A549 (cell line): ENCODE measurements at regions not wholly inside any gene's neighbourhood (a gene's known extent, or its start where the extent isn't known, plus 50 kb on each side); places are given as distances from the start of the nearest gene placed in this dataset.

Source experiments
- CTCF ChIP-seq: fragments of >200 bp; sonication (Bioruptor Twin); formaldehyde crosslinking; IDR thresholded peaks from 3 replicates; pipeline ENCODE4 v1.5.1; 2016
- ESRRA ChIP-seq: fragments of 150-350 bp; IDR thresholded peaks from 2 replicates; pipeline ENCODE4 v1.6.1; 2014; ENCODE audit warnings: mild to moderate bottlenecking, low read length, borderline replicate concordance
- MAX ChIP-seq: IDR thresholded peaks from 2 replicates; pipeline ENCODE4 v1.6.1; 2012

GRCh38 chr6:132063738-132064137, 112.6 kb upstream of the CCN2 start:
- no peak for TF ChIP-seq CTCF
- no peak for TF ChIP-seq ESRRA
- no peak for TF ChIP-seq MAX
